ENCODE measurements at regions not wholly inside any gene's neighbourhood (a gene's known extent, or its start where the extent isn't known, plus 50 kb on each side); places are given as distances from the start of the nearest gene placed in this dataset.

DNA sequence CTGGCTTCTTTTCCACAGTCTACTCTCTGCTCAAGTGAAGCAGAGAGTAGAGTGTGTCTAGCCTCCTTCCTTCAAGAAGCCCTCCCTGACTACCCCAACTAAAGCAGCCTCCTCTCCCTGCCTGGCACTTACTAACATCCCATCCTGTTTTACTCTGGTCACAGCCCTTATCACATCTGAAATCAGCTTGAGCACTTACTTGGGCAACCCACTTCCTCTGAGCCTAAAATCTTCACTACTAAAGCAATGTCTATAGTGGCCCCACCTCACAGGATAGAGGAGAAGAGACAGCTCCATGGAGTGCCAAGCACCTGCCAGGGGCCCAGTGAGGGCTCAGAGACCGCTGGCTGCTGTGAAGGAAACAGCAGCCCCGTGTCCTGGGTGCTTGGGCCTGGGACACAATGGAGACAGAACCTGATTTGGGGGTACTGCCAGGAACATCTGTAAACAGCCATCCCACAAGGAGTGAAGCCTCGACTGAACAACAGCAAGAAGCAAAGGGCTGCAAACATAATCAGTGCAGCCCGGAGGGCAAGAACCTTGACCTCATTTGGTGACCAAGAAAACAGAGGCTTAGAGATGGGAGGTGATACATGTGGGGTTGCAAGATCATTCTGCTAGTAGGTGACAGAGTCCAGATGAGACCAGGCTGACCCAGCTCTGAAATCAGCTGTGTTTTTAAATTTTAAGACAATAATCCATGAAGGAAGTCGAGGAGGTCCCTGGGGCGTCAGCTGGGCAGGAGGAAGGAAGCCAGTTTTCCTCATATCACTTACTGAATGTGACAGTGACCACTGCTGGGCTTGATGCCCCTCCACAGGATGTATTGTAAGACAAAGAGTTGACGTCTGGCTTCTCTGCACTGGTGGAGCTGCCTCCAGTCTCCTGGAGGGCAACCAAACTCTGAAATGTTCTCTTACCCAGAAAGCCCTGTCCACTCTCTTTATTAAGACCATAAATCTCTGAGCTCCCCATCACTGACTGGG is 710.6 kb downstream of the MATN1 start:
- TF ChIP-seq RAD21 (IDR thresholded peaks at IDR 0.05; ENCODE audit: insufficient read depth, low read depth, low read length) (no peak), ESRRA (IDR thresholded peaks at IDR 0.05; ENCODE audit: low read length) (no peak), USF1 (IDR thresholded peaks at IDR 0.05; ENCODE audit: borderline replicate concordance, extremely low read length, insufficient read depth, low read depth, low read length) (no peak), SIN3A (IDR thresholded peaks at IDR 0.05; ENCODE audit: low read depth, low read length) (no peak), EZH2 (IDR thresholded peaks at IDR 0.05; ENCODE audit: borderline replicate concordance, control insufficient read depth, low read depth, low read length) (no peak)
- TF ChIP-seq, protein P1, sequence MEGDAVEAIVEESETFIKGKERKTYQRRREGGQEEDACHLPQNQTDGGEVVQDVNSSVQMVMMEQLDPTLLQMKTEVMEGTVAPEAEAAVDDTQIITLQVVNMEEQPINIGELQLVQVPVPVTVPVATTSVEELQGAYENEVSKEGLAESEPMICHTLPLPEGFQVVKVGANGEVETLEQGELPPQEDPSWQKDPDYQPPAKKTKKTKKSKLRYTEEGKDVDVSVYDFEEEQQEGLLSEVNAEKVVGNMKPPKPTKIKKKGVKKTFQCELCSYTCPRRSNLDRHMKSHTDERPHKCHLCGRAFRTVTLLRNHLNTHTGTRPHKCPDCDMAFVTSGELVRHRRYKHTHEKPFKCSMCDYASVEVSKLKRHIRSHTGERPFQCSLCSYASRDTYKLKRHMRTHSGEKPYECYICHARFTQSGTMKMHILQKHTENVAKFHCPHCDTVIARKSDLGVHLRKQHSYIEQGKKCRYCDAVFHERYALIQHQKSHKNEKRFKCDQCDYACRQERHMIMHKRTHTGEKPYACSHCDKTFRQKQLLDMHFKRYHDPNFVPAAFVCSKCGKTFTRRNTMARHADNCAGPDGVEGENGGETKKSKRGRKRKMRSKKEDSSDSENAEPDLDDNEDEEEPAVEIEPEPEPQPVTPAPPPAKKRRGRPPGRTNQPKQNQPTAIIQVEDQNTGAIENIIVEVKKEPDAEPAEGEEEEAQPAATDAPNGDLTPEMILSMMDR (IDR thresholded peaks at IDR 0.05 in 2 of 3, conservative IDR thresholded peaks at IDR 0.05 in 1 of 3; ENCODE audit: control insufficient read depth in 2 of 3, extremely low read depth in 1 of 3, insufficient read depth in 1 of 3, low read depth in 3 of 3, low read length in 3 of 3), result no peak
- TF ChIP-seq, protein P2, sequence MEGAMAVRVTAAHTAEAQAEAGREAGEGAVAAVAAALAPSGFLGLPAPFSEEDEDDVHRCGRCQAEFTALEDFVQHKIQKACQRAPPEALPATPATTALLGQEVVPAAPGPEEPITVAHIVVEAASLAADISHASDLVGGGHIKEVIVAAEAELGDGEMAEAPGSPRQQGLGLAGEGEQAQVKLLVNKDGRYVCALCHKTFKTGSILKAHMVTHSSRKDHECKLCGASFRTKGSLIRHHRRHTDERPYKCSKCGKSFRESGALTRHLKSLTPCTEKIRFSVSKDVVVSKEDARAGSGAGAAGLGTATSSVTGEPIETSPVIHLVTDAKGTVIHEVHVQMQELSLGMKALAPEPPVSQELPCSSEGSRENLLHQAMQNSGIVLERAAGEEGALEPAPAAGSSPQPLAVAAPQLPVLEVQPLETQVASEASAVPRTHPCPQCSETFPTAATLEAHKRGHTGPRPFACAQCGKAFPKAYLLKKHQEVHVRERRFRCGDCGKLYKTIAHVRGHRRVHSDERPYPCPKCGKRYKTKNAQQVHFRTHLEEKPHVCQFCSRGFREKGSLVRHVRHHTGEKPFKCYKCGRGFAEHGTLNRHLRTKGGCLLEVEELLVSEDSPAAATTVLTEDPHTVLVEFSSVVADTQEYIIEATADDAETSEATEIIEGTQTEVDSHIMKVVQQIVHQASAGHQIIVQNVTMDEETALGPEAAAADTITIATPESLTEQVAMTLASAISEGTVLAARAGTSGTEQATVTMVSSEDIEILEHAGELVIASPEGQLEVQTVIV (IDR thresholded peaks at IDR 0.05; ENCODE audit: borderline replicate concordance, partially characterized antibody), result no peak
